IPS DF 6.9 (cell line): ENCODE measurements at regions not wholly inside any gene's neighbourhood (a gene's known extent, or its start where the extent isn't known, plus 50 kb on each side); places are given as distances from the start of the nearest gene placed in this dataset.

ENCODE experiments used
- DNase-seq: peaks from one replicate; pipeline ENCODE4 v3.0.0-alpha.2; 2013; ENCODE audit warnings: low read depth, low spot score
- H3K27ac ChIP-seq: one replicate; pipeline ENCODE4 v1.5.1; 2013; ENCODE audit warnings: low read length, control low read depth
- H3K27me3 ChIP-seq: 2 replicates; pipeline ENCODE4 v1.6.1; 2013; ENCODE audit warnings: mild to moderate bottlenecking, low read length; ENCODE audit not compliant: control insufficient read depth, insufficient read depth
- H3K36me3 ChIP-seq: 2 replicates; pipeline ENCODE4 v1.6.1; 2013; ENCODE audit warnings: low read length; ENCODE audit not compliant: control insufficient read depth, insufficient read depth
- H3K4me1 ChIP-seq: 2 replicates; pipeline ENCODE4 v1.6.1; 2013; ENCODE audit warnings: low read length; ENCODE audit not compliant: control insufficient read depth, insufficient read depth
- H3K4me3 ChIP-seq: 2 replicates; pipeline ENCODE4 v1.5.1; 2013; ENCODE audit warnings: mild to moderate bottlenecking, low read length
- H3K9me3 ChIP-seq: 2 replicates; pipeline ENCODE4 v1.6.1; 2013; ENCODE audit warnings: low read length, inconsistent platforms; ENCODE audit not compliant: control insufficient read depth, insufficient read depth
- WGBS: extraction: QIAGEN DNeasy Blood & Tissue Kit; methylation state at CpG from one replicate; pipeline ENCODE4 v1.1.7; 2013; ENCODE audit warnings: mixed read lengths, missing lambda C conversion rate; ENCODE audit not compliant: insufficient read length, insufficient coverage; 5-methylcytosine and 5-hydroxymethylcytosine counted together

DNA sequence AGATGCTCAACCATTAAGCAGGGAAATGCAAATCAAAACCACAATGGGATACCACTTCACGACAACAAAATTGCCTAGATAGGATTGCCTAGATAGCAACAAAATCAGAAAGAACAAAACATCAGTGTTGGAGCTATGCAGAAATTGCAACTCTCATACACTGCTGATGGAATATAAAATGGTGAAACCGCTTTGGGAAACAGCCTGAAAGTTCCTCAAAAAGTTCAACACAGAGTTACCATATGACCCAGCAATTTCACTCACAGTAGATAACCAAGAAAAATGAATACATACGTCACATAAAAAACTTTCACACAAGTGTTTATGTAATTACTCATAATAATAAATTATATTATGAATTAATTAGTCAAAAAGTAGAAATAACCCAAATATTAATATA, 78.3 kb downstream of the MAFB start:
- no peak overlapping the region for H3K4me3 ChIP-seq
- H3K36me3 ChIP-seq: no peaks in the 10 kb centered on the region
- no peaks in the 10 kb centered on the region for H3K9me3 ChIP-seq
- H3K27ac ChIP-seq: no peak overlapping the region
- no peak for DNase-seq
- H3K4me1 ChIP-seq: no peaks in the 10 kb centered on the region
- WGBS: no CpG with 5 or more reads among the region's 3 CpGs
- no peaks in the 10 kb centered on the region for H3K27me3 ChIP-seq

DNA sequence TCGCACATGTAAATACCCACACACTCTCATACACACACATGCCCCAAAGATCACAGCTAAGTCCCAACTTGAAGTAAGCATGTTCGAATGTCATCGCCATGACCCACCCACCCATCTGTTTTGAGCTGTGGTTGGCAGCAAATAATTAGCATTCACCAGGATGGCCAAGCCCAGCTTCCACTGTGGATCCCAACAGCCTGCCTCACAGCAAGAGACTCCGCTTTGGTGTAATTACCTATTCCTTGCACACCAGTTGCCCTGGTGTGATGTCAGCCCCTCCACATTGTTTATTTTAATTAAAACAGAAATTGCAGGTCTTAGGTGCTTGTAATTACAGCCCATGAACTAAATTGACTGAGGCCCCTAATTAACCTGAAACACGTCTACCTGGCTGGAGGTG, 81.1 kb downstream of the MAFB start:
- no CpG with 5 or more reads among the region's 5 CpGs for WGBS
- Histone ChIP-seq H3K27ac (no peak overlapping the region), H3K36me3 (no peaks in the 10 kb centered on the region), H3K4me1 (no peaks in the 10 kb centered on the region), H3K9me3 (no peaks in the 10 kb centered on the region), H3K27me3 (no peaks in the 10 kb centered on the region), H3K4me3 (no peak overlapping the region)
- DNase-seq: no peak

DNA sequence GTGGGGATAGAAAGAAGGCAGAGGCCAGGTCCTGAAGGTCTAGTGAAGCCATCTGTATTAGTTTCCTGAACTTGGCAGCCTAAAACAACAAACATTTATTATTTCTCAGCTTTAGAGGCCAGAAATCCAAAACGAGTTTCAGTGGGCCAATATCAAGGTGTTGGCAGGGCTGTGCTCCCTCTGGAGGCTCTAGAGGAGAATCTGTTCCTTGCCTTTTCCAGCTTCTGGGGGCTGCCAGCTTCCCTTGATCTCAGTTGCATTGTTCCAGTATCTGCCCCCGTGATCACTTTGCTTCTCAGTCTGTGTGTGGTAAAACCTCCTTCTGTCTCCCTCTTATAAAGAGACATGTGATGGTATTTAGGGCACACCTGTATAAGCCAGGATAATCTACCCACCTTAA, 82.4 kb downstream of the MAFB start:
- Histone ChIP-seq H3K36me3 (no peaks in the 10 kb centered on the region), H3K9me3 (no peaks in the 10 kb centered on the region), H3K4me1 (no peaks in the 10 kb centered on the region), H3K27me3 (no peaks in the 10 kb centered on the region), H3K4me3 (no peak overlapping the region), H3K27ac (no peak overlapping the region)
- no peak for DNase-seq
- WGBS: no CpG with 5 or more reads among the region's 2 CpGs

DNA sequence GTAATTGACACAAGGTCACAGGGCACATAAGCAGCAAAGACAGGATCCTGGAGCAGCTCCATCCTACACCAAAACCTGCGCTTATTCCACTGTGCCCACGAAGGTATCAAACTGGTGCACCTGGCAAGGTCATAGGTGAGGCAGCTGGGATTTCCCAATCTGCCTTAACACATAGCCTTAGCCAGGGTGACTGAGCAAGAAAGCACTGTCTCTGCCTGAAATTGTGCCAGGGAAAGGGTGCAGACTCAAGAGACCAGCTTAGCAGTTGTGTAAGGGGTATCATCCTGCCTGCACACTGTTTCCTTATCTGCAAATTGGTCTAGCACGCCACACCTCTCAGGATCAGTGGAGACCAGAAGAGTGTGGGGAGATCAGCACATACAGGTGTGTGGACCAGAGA, 82.8 kb downstream of the MAFB start:
- no CpG with 5 or more reads among the region's 3 CpGs for WGBS
- no peaks in the 10 kb centered on the region for H3K4me1 ChIP-seq
- H3K27ac ChIP-seq: no peak overlapping the region
- no peaks in the 10 kb centered on the region for H3K36me3 ChIP-seq
- H3K9me3 ChIP-seq: no peaks in the 10 kb centered on the region
- no peak for DNase-seq
- H3K4me3 ChIP-seq: no peak overlapping the region
- no peaks in the 10 kb centered on the region for H3K27me3 ChIP-seq

DNA sequence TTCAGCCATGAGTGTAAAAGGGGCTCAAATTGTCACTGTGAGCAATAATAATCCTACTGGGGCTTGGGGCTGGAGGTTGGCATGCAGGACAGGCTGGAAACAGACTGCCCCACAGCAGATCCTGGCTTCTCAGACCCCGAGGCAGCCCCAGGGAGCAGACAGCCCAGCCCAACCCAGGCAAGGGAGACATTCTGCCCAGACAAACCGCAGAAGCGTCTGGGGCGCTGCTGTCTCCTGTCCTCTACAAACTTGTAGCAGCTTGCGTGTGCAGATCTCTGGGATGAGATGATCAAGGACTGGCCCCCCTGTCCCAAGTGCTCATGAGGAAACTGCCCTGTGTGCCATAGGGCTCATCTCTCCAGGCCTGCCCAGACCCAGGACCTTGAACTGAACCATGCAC, 84.6 kb downstream of the MAFB start:
- no peak for DNase-seq
- H3K27me3 ChIP-seq: no peaks in the 10 kb centered on the region
- no peaks in the 10 kb centered on the region for H3K36me3 ChIP-seq
- no peaks in the 10 kb centered on the region for H3K4me1 ChIP-seq
- no CpG with 5 or more reads among the region's 5 CpGs for WGBS
- H3K9me3 ChIP-seq: no peaks in the 10 kb centered on the region
- H3K27ac ChIP-seq: no peak overlapping the region
- no peak overlapping the region for H3K4me3 ChIP-seq

DNA sequence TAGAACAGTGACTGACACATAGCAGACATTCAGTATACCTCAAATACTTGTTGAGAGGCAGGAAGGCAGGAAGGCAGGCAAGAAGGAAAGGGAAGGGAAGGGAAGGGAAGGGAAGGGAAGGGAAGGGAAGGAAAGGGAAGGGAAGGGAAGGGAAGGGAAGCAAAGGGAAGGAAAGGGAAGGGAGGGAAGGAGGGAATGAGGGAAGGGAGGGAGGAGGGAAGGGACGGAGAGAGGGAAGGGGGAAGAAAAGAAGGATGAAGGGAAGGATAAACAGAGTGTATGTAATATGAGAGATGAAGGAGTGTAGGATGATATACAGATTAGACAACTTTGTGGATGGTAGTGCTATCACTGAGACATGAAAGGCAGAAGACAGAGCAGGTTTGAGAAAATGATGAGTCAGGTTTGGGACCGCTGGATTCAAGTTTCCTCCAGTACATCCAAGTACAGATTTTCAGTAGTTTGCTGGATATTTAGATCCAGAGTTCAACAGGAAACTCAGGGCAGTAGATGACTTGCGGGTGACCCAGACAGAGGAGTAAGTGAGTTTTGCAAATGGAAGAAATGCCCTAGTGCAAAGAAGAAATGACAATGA, 85.9 kb downstream of the MAFB start:
- H3K4me1 ChIP-seq: no peaks in the 10 kb centered on the region
- DNase-seq: no peak
- H3K27me3 ChIP-seq: no peaks in the 10 kb centered on the region
- no peak overlapping the region for H3K4me3 ChIP-seq
- no peak overlapping the region for H3K27ac ChIP-seq
- H3K36me3 ChIP-seq: no peaks in the 10 kb centered on the region
- WGBS: 91% methylated on average over 1 of the region's 3 CpGs
- no peaks in the 10 kb centered on the region for H3K9me3 ChIP-seq

DNA sequence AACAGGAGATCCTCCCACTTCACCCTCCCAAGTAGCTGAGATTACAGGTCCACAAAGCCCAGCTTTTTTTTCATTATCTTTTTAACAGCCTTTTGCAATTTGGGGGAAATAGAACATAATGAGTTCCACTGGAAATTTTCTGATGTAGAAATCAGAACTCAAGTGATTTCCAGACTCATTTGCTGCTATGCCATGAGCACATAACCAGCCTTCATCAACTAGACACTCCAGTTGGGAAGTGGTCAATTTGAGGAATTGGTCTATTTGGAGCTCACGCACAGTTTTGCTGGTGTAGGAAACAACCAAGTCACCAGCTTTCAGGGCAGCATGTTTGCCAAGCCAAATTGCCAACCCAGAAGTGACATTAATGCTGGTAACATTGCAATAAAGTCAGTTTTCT, 86.7 kb downstream of the MAFB start:
- Histone ChIP-seq H3K36me3 (no peaks in the 10 kb centered on the region), H3K27me3 (no peaks in the 10 kb centered on the region), H3K9me3 (no peaks in the 10 kb centered on the region), H3K4me1 (no peaks in the 10 kb centered on the region), H3K27ac (no peak overlapping the region), H3K4me3 (no peak overlapping the region)
- WGBS: no CpG with 5 or more reads among the region's 1 CpG
- no peak for DNase-seq

DNA sequence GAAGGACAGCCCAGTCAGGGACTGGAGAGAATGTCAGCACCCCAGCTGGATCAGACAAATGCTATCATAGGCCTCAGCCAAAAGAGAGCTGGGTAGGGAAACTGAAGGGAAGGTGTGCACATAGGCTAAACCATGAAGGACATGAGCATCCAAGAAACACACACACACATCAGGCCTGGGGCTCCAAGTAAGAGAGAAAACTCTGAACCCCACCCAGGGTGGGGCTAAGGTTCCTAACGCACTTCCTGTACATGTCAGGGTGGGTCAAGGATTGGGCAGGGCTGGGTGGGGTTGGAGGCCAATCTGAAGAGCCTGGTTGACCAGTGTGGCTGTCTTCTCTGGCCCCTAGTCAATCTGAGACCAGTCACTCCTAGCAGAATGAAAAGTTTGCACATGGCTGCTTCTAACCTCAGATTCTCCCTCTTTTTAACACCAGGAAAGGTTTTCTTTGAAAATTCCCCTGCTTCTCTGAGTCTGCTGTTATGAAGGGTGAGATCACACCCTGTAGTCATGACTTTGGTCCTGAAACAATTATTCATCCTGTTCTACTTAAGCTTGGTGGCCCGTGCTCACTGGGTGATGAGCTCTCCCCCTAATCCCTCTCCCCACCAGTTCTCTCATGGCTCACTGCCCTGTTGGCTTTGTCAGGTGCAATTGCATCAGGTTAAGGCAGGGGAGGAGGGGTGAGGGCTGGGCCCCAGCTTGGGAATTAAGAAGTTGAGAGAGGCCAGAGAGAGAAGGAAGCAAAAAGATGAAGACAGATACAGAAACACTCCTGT, 88.4 kb downstream of the MAFB start:
- no peak overlapping the region for H3K4me3 ChIP-seq
- no CpG with 5 or more reads among the region's 2 CpGs for WGBS
- no peaks in the 10 kb centered on the region for H3K4me1 ChIP-seq
- no peak for DNase-seq
- H3K27me3 ChIP-seq: no peaks in the 10 kb centered on the region
- no peak overlapping the region for H3K27ac ChIP-seq
- no peaks in the 10 kb centered on the region for H3K9me3 ChIP-seq
- H3K36me3 ChIP-seq: 0 out of 2 replicates have a peak, but pooled peaks cover 2% of the 10 kb centered on the region

DNA sequence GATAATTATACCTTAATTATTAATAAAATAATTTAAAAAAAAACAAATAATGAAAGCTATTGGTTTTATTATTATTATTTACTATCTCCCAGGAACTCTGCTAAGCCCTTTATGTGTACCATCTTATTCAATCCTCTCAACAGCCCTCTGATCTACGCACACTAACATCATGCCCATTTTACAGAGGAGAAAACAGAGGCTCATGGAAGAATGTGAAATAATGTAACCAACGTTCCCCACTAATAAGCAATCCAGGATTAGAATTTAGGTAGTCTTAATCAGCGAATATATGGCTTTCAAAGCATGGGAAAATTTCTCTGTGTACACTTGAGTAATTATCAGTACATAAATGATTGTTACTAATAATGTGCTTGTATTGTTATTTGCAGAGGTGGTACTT, 89.0 kb downstream of the MAFB start:
- no peaks in the 10 kb centered on the region for H3K9me3 ChIP-seq
- WGBS: no CpG with 5 or more reads among the region's 3 CpGs
- no peaks in the 10 kb centered on the region for H3K27me3 ChIP-seq
- H3K4me3 ChIP-seq: no peak overlapping the region
- no peak for DNase-seq
- no peaks in the 10 kb centered on the region for H3K4me1 ChIP-seq
- 0 out of 2 replicates have a peak, but pooled peaks cover 2% of the 10 kb centered on the region for H3K36me3 ChIP-seq
- no peak overlapping the region for H3K27ac ChIP-seq

DNA sequence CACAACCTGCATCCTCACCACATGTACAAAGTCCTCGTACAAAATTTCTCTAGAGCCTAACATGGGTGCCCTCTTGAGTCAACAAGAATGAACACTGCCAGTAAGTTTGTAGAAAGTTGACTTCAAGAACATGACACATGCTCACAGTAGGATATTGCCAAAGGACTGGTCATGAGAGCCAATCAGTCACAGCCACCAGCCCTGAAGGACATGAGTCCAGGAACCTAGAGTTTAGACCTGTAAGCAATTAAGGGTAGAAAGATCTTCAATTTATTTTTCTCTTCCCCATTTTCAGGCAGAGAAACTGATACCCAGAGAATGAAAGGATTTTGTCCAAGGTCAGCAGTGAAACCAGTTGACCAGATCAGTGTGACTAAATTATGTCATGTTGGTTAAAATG, 96.1 kb downstream of the MAFB start:
- Histone ChIP-seq H3K27me3 (no peaks in the 10 kb centered on the region), H3K4me1 (no peaks in the 10 kb centered on the region), H3K27ac (no peak overlapping the region), H3K4me3 (no peak overlapping the region), H3K9me3 (no peaks in the 10 kb centered on the region), H3K36me3 (0 out of 2 replicates have a peak, but pooled peaks cover 2% of the 10 kb centered on the region)
- no CpG with 5 or more reads among the region's 1 CpG for WGBS
- DNase-seq: no peak

DNA sequence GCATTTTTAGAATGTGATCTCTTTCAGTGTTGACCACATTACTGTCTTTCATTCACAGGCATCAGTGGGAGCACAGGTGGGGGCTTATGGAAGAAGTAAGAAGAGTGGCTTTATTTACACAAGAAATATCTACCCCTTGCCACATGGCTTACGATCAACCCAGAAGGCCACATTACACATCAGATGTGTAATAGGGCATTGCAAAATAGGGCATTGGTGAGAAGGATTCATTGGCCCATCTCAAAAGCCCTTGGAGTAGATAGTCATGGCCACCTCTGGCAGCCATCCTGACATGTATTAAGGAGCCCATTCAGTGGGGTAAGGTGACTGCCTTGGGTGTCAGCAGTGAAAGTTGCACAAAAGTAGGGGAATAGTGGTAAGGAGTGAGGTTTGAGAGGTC, 97.5 kb downstream of the MAFB start:
- no CpG with 5 or more reads among the region's 1 CpG for whole genome bisulfite sequencing
- DNase-seq: no peak
- H3K4me1 ChIP-seq: no peaks in the 10 kb centered on the region
- no peak overlapping the region for H3K4me3 ChIP-seq
- 0 out of 2 replicates have a peak, but pooled peaks cover under 1% of the 10 kb centered on the region for H3K36me3 ChIP-seq
- H3K27ac ChIP-seq: no peak overlapping the region
- H3K9me3 ChIP-seq: no peaks in the 10 kb centered on the region
- no peaks in the 10 kb centered on the region for H3K27me3 ChIP-seq
